Neuron (in vitro differentiated cells): ENCODE measurements at regions not wholly inside any gene's neighbourhood (a gene's known extent, or its start where the extent isn't known, plus 50 kb on each side); places are given as distances from the start of the nearest gene placed in this dataset.

Source experiments
- H2AFZ ChIP-seq: one replicate; pipeline ENCODE4 v1.6.1; 2013; ENCODE audit warnings: low read depth, mild to moderate bottlenecking, inconsistent platforms, low read length, moderate library complexity
- H3K27me3 ChIP-seq: one replicate; pipeline ENCODE4 v1.6.1; 2013; ENCODE audit warnings: low read length; ENCODE audit not compliant: insufficient read depth
- H3K36me3 ChIP-seq: one replicate; pipeline ENCODE4 v1.6.1; 2013; ENCODE audit warnings: low read length; ENCODE audit not compliant: insufficient read depth
- H3K4me1 ChIP-seq: one replicate; pipeline ENCODE4 v1.6.1; 2013; ENCODE audit warnings: low read length; ENCODE audit not compliant: insufficient read depth
- H3K4me3 ChIP-seq: 2 replicates; pipeline ENCODE4 v1.5.1; 2013; ENCODE audit warnings: mild to moderate bottlenecking, low read length, moderate library complexity
- H3K9me3 ChIP-seq: one replicate; pipeline ENCODE4 v1.6.1; 2013; ENCODE audit warnings: low read length

- Histone ChIP-seq H3K4me3 (no peak overlapping the region), H3K36me3 (no peaks in the 10 kb centered on the region), H3K9me3 (no peaks in the 10 kb centered on the region), H3K27me3 (no peaks in the 10 kb centered on the region), H3K4me1 (no peaks in the 10 kb centered on the region), H2AFZ (no peak overlapping the region)
Measured at GRCh38 chr1:164020391-164020790, 538.6 kb upstream of the PBX1 start.

- Histone ChIP-seq H2AFZ (no peak overlapping the region), H3K9me3 (no peaks in the 10 kb centered on the region), H3K4me3 (no peak overlapping the region), H3K36me3 (no peaks in the 10 kb centered on the region), H3K27me3 (no peaks in the 10 kb centered on the region), H3K4me1 (no peaks in the 10 kb centered on the region)
Measured at GRCh38 chr1:164021813-164022212, 537.2 kb upstream of the PBX1 start.

GRCh38 chr1:164033782-164034181 lies 525.2 kb upstream of the PBX1 start:
- no peak overlapping the region for H3K4me3 ChIP-seq
- H3K9me3 ChIP-seq, result no peaks in the 10 kb centered on the region
- no peak overlapping the region for H2AFZ ChIP-seq
- no peaks in the 10 kb centered on the region for H3K27me3 ChIP-seq
- H3K4me1 ChIP-seq, result no peaks in the 10 kb centered on the region
- H3K36me3 ChIP-seq, result no peaks in the 10 kb centered on the region

- no peaks in the 10 kb centered on the region for H3K9me3 ChIP-seq
- H3K27me3 ChIP-seq, result no peaks in the 10 kb centered on the region
- H3K36me3 ChIP-seq, result no peaks in the 10 kb centered on the region
- no peak overlapping the region for H3K4me3 ChIP-seq
- H3K4me1 ChIP-seq, result no peaks in the 10 kb centered on the region
- H2AFZ ChIP-seq, result no peak overlapping the region
Measured at GRCh38 chr1:164040754-164041153, 518.2 kb upstream of the PBX1 start.

GRCh38 chr1:164051782-164052181 lies 507.2 kb upstream of the PBX1 start:
- no peaks in the 10 kb centered on the region for H3K36me3 ChIP-seq
- H2AFZ ChIP-seq, result no peak overlapping the region
- no peaks in the 10 kb centered on the region for H3K9me3 ChIP-seq
- H3K4me3 ChIP-seq, result no peak overlapping the region
- no peaks in the 10 kb centered on the region for H3K27me3 ChIP-seq
- no peaks in the 10 kb centered on the region for H3K4me1 ChIP-seq

- Histone ChIP-seq H3K9me3 (no peaks in the 10 kb centered on the region), H3K36me3 (no peaks in the 10 kb centered on the region), H3K4me1 (no peaks in the 10 kb centered on the region), H3K27me3 (no peaks in the 10 kb centered on the region), H3K4me3 (no peak overlapping the region), H2AFZ (no peak overlapping the region)
Measured at GRCh38 chr1:164054331-164054730, 504.7 kb upstream of the PBX1 start.

- Histone ChIP-seq H3K27me3 (no peaks in the 10 kb centered on the region), H3K9me3 (no peaks in the 10 kb centered on the region), H3K4me3 (no peak overlapping the region), H2AFZ (no peak overlapping the region), H3K36me3 (no peaks in the 10 kb centered on the region), H3K4me1 (no peaks in the 10 kb centered on the region)
Measured at GRCh38 chr1:164058198-164058597, 500.8 kb upstream of the PBX1 start.

GRCh38 chr1:164061528-164061927 lies 497.5 kb upstream of the PBX1 start:
- Histone ChIP-seq H3K4me1 (no peaks in the 10 kb centered on the region), H2AFZ (no peak overlapping the region), H3K27me3 (no peaks in the 10 kb centered on the region), H3K36me3 (no peaks in the 10 kb centered on the region), H3K9me3 (no peaks in the 10 kb centered on the region), H3K4me3 (no peak overlapping the region)

- no peak overlapping the region for H3K4me3 ChIP-seq
- H2AFZ ChIP-seq, result no peak overlapping the region
- H3K9me3 ChIP-seq, result no peaks in the 10 kb centered on the region
- no peaks in the 10 kb centered on the region for H3K27me3 ChIP-seq
- no peaks in the 10 kb centered on the region for H3K36me3 ChIP-seq
- H3K4me1 ChIP-seq, result no peaks in the 10 kb centered on the region
Measured at GRCh38 chr1:164064501-164064900, 494.5 kb upstream of the PBX1 start.

- no peak overlapping the region for H3K4me3 ChIP-seq
- no peaks in the 10 kb centered on the region for H3K9me3 ChIP-seq
- no peaks in the 10 kb centered on the region for H3K27me3 ChIP-seq
- H3K4me1 ChIP-seq, result no peaks in the 10 kb centered on the region
- H2AFZ ChIP-seq, result no peak overlapping the region
- H3K36me3 ChIP-seq, result no peaks in the 10 kb centered on the region
Measured at GRCh38 chr1:164071288-164071687, 487.7 kb upstream of the PBX1 start.

GRCh38 chr1:164086832-164087231 lies 472.2 kb upstream of the PBX1 start:
- H3K4me1 ChIP-seq, result no peaks in the 10 kb centered on the region
- no peaks in the 10 kb centered on the region for H3K9me3 ChIP-seq
- H2AFZ ChIP-seq, result no peak overlapping the region
- no peaks in the 10 kb centered on the region for H3K27me3 ChIP-seq
- no peak overlapping the region for H3K4me3 ChIP-seq
- H3K36me3 ChIP-seq, result no peaks in the 10 kb centered on the region

- Histone ChIP-seq H3K4me1 (no peaks in the 10 kb centered on the region), H3K36me3 (no peaks in the 10 kb centered on the region), H3K4me3 (no peak overlapping the region), H3K9me3 (no peaks in the 10 kb centered on the region), H3K27me3 (no peaks in the 10 kb centered on the region), H2AFZ (no peak overlapping the region)
Measured at GRCh38 chr1:164087906-164088453, 471.0 kb upstream of the PBX1 start.

GRCh38 chr1:164092603-164093353 lies 466.2 kb upstream of the PBX1 start:
- Histone ChIP-seq H3K4me3 (no peak overlapping the region), H3K9me3 (no peaks in the 10 kb centered on the region), H3K36me3 (no peaks in the 10 kb centered on the region), H3K27me3 (no peaks in the 10 kb centered on the region), H3K4me1 (no peaks in the 10 kb centered on the region), H2AFZ (no peak overlapping the region)

GRCh38 chr1:164093543-164093942 lies 465.4 kb upstream of the PBX1 start:
- no peaks in the 10 kb centered on the region for H3K36me3 ChIP-seq
- H3K9me3 ChIP-seq, result no peaks in the 10 kb centered on the region
- H2AFZ ChIP-seq, result no peak overlapping the region
- H3K27me3 ChIP-seq, result no peaks in the 10 kb centered on the region
- H3K4me3 ChIP-seq, result no peak overlapping the region
- H3K4me1 ChIP-seq, result no peaks in the 10 kb centered on the region
